HG02884 (cell line): ENCODE measurements at regions not wholly inside any gene's neighbourhood (a gene's known extent, or its start where the extent isn't known, plus 50 kb on each side); places are given as distances from the start of the nearest gene placed in this dataset.
"Not testable (repeated sequence)": the region's sequence is repeated elsewhere in the genome, so short reads cannot be mapped to it uniquely, and the experiment has no call there.

Source experiments
- ATAC-seq: cut with Tn5 transposase; IDR thresholded peaks from one replicate; pipeline ENCODE4 v1.9.1; 2021; ENCODE audit warnings: mild to moderate bottlenecking, moderate library complexity; ENCODE audit not compliant: unreplicated experiment

- ATAC-seq = no peak
Observed at GRCh38 chr11:91528965-91529364, 695.7 kb upstream of the FAT3 start.

- no peak for ATAC-seq
Observed at GRCh38 chr11:91527380-91528030, 697.1 kb upstream of the FAT3 start.

GRCh38 chr11:91513734-91514133 lies 710.9 kb upstream of the FAT3 start:
- no peak for ATAC-seq

- ATAC-seq = no peak
Observed at GRCh38 chr11:91497847-91498246, 726.8 kb upstream of the FAT3 start.

GRCh38 chr11:91495837-91496236 lies 728.8 kb upstream of the FAT3 start:
- no peak for ATAC-seq

GRCh38 chr11:91489989-91490388 lies 734.6 kb upstream of the FAT3 start:
- ATAC-seq = no peak

GRCh38 chr11:91483956-91484355 lies 740.7 kb upstream of the FAT3 start:
- not testable (repeated sequence) for ATAC-seq

GRCh38 chr11:91481875-91482274 lies 742.7 kb upstream of the FAT3 start:
- ATAC-seq = not testable (repeated sequence)

- ATAC-seq = no peak
Observed at GRCh38 chr11:91470656-91471055, 754.0 kb upstream of the FAT3 start.

GRCh38 chr11:91459840-91460239 lies 764.8 kb upstream of the FAT3 start:
- ATAC-seq = no peak

GRCh38 chr11:91446267-91446666 lies 778.4 kb upstream of the FAT3 start:
- no peak for ATAC-seq

GRCh38 chr11:91435694-91436395 lies 788.8 kb upstream of the FAT3 start:
- no peak for ATAC-seq

- ATAC-seq = no peak
Observed at GRCh38 chr11:91433284-91434010, 791.2 kb upstream of the FAT3 start.

GRCh38 chr11:91421641-91422040 lies 803.0 kb upstream of the FAT3 start:
- ATAC-seq = no peak

GRCh38 chr11:91407842-91408241 lies 816.8 kb upstream of the FAT3 start:
- ATAC-seq = no peak

- no peak for ATAC-seq
Observed at GRCh38 chr11:91406009-91406408, 818.6 kb upstream of the FAT3 start.

- ATAC-seq = no peak
Observed at GRCh38 chr11:91404344-91404743, 820.3 kb upstream of the FAT3 start.

GRCh38 chr11:91397134-91397468 lies 827.5 kb upstream of the FAT3 start:
- ATAC-seq = no peak

- no peak for ATAC-seq
Observed at GRCh38 chr11:91396236-91397133, 828.1 kb upstream of the FAT3 start.

GRCh38 chr11:91394727-91395414 lies 829.7 kb upstream of the FAT3 start:
- ATAC-seq = no peak
